Retina (tissue), 1 donor: ENCODE measurements at regions not wholly inside any gene's neighbourhood (a gene's known extent, or its start where the extent isn't known, plus 50 kb on each side); places are given as distances from the start of the nearest gene placed in this dataset.
"Not testable (repeated sequence)": the region's sequence is repeated elsewhere in the genome, so short reads cannot be mapped to it uniquely, and the experiment has no call there.

Source experiments
- DNase-seq: peaks from one replicate; pipeline ENCODE4 v3.0.0-alpha.2; 2016

GRCh38 chr14:48373981-48374380 is 698.6 kb upstream of the MDGA2 start:
- DNase-seq = no peak

- no peak for DNase-seq
These were observed 675.6 kb upstream of the MDGA2 start for GRCh38 chr14:48350971-48351370.

- DNase-seq = no peak
These were observed 674.3 kb upstream of the MDGA2 start for GRCh38 chr14:48349689-48350088.

GRCh38 chr14:48341069-48341468 is 665.7 kb upstream of the MDGA2 start:
- DNase-seq = no peak

- DNase-seq = no peak
These were observed 658.0 kb upstream of the MDGA2 start for GRCh38 chr14:48333221-48333920.

- no peak for DNase-seq
These were observed 656.0 kb upstream of the MDGA2 start for GRCh38 chr14:48331421-48331820.

GRCh38 chr14:48325486-48325885 is 650.1 kb upstream of the MDGA2 start:
- no peak for DNase-seq

GRCh38 chr14:48323665-48324064 is 648.3 kb upstream of the MDGA2 start:
- no peak for DNase-seq

GRCh38 chr14:48319823-48320222 is 644.4 kb upstream of the MDGA2 start:
- no peak for DNase-seq

- no peak for DNase-seq
These were observed 629.3 kb upstream of the MDGA2 start for GRCh38 chr14:48304729-48305128.

- no peak for DNase-seq
These were observed 614.3 kb upstream of the MDGA2 start for GRCh38 chr14:48289701-48290100.

- not testable (repeated sequence) for DNase-seq
These were observed 609.8 kb upstream of the MDGA2 start for GRCh38 chr14:48285217-48285616.

GRCh38 chr14:48275301-48275700 is 599.9 kb upstream of the MDGA2 start:
- DNase-seq = no peak

GRCh38 chr14:48274826-48275225 is 599.4 kb upstream of the MDGA2 start:
- DNase-seq = no peak

- not testable (repeated sequence) for DNase-seq
These were observed 592.5 kb upstream of the MDGA2 start for GRCh38 chr14:48267926-48268325.

- DNase-seq = not testable (repeated sequence)
These were observed 590.8 kb upstream of the MDGA2 start for GRCh38 chr14:48266201-48266600.

- no peak for DNase-seq
These were observed 586.0 kb upstream of the MDGA2 start for GRCh38 chr14:48261436-48261835.

- DNase-seq = not testable (repeated sequence)
These were observed 585.2 kb upstream of the MDGA2 start for GRCh38 chr14:48260394-48261295.

- not testable (repeated sequence) for DNase-seq
These were observed 584.5 kb upstream of the MDGA2 start for GRCh38 chr14:48259876-48260275.

GRCh38 chr14:48259232-48259631 is 583.8 kb upstream of the MDGA2 start:
- DNase-seq = not testable (repeated sequence)

GRCh38 chr14:48258703-48259102 is 583.3 kb upstream of the MDGA2 start:
- DNase-seq = not testable (repeated sequence)

GRCh38 chr14:48253020-48253419 is 577.6 kb upstream of the MDGA2 start:
- DNase-seq = no peak

GRCh38 chr14:48251290-48251689 is 575.9 kb upstream of the MDGA2 start:
- no peak for DNase-seq

GRCh38 chr14:48250575-48250974 is 575.2 kb upstream of the MDGA2 start:
- DNase-seq = no peak
